EL (cell line): ENCODE measurements at regions not wholly inside any gene's neighbourhood (a gene's known extent, or its start where the extent isn't known, plus 50 kb on each side); places are given as distances from the start of the nearest gene placed in this dataset.
"Not testable (repeated sequence)": the region's sequence is repeated elsewhere in the genome, so short reads cannot be mapped to it uniquely, and the experiment has no call there.

Source experiments
- DNase-seq: peaks from one replicate; pipeline ENCODE4 v3.0.0-alpha.2; 2016

GRCh38 chr1:213418268-213419071 lies 367.4 kb downstream of the RPS6KC1 start:
- no peak for DNase-seq

GRCh38 chr1:213419401-213420030 lies 368.5 kb downstream of the RPS6KC1 start:
- DNase-seq = no peak

DNA sequence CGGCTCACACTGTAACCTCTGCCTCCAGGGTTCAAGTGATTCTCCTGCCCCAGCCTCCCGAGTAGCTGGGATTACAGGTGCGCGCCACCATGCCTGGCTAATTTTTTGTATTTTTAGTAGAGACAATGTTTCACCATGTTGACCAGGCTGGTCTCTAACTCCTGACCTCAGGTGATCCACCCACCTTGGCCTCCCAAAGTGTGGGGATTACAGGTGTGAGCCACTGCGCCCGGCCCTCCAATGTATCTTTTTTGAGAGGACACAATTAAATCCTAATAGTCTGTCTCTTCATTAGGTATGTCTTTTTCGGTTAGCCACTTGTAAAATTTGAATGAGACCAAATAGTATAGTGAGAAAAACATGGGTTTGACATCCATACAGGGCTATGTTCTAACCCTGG lies 370.1 kb downstream of the RPS6KC1 start:
- not testable (repeated sequence) for DNase-seq

DNA sequence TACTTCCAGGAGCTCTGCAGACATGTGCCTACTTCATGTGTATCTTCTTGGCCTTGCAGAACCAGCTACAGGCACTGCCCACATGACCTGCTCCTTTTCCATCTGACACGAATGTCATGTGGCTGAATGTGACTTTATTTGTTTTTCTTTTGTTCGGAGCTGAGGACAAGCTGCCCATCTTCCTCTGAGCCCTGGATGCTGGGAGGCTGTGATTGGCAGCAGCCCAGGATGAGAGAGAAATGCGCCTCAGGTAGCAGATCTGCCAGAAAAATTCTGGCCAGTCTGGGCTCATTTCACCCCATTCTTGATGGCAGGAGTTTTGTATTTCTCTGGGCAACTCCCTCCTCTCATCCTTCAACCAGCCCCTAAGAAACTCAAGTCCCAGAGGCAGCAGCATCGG lies 372.0 kb downstream of the RPS6KC1 start:
- DNase-seq = no peak

GRCh38 chr1:213423605-213424004 lies 372.6 kb downstream of the RPS6KC1 start:
- no peak for DNase-seq

DNA sequence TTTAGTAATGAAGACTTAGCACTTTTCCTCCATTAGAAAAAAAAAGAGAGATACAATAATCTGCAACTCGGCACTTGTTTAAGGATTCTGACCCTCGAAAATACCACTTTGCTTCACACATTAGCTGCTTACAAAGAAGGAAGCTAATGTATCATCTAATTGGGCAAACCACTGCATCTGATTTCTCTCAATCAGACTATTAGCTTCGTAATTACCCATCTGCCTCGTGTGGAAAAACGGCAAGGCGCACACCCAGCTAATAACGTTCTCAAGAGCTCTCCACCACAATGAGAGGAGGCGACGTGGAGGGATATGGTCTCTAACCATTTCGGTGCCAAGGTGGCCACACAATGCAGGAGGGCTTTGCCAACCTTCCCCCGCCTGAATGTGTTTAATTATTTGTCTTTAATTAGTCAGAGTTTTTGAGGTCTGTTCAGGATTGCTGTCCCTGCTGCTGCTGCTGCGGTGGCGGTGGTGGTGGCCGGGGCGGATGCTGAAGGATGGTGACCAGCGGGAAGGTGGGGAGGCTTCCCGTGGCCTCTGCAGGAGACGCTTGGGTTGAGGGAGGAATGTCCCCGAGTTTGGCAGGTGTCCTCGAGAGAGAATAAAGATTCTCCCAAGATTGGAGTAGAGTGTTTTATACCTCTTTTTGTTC lies 374.5 kb downstream of the RPS6KC1 start:
- no peak for DNase-seq

DNA sequence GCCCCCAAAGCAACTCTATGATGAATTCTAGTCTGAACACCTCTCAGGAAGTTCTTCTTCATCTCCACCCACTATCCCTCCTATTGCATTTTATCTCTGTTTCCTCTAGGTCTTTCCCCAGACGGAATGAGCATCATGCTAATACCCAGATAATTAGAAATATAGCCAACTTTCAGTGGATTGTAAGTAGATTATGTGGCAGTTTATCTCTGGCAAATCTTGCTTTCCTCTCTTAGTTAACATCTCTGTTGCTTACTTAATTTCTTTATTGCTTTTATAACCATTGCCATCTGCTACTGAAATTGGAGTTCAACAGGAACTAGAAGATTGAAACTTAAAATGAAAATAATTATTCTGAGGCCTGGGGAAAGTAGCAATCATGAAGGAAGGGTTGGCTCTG lies 378.6 kb downstream of the RPS6KC1 start:
- DNase-seq = no peak

DNA sequence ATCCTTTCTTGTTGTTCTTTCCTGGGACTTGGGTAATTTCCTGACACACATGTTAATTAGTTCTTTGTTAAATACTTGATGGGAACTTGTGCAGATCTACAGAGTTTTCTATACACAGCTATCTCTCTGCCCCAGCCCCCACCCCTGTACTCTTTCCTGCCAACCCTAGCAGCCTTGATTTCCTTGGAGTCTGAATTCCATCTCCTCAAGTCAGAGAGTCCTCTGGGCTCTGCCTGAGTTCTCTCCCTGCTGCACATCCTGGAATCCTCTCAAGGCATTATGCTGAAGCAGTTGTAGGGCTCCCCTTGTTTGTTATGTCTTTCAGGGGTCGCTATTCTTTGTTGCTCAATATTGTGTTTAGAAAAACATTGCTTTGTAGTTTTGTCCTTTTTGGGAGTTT lies 384.7 kb downstream of the RPS6KC1 start:
- no peak for DNase-seq

DNA sequence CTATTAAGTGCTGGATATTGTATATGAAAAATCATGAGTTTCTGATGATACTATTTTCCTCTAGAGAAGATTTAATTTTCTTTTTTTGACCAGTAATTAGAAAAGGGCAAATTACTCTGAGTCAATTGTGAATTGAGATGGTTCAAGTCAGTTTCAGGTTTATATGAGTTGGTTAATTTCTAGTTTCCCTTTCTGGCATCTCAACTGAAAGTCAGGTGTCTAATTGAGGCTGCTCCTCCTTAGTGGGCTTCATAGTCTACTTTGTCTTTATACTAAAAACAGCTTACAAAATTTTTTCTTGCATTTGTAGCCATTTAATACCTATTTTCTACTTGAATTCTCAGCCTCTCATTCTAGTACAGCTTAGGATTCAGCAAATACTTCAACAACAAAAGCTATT lies 387.3 kb downstream of the RPS6KC1 start:
- DNase-seq = no peak

DNA sequence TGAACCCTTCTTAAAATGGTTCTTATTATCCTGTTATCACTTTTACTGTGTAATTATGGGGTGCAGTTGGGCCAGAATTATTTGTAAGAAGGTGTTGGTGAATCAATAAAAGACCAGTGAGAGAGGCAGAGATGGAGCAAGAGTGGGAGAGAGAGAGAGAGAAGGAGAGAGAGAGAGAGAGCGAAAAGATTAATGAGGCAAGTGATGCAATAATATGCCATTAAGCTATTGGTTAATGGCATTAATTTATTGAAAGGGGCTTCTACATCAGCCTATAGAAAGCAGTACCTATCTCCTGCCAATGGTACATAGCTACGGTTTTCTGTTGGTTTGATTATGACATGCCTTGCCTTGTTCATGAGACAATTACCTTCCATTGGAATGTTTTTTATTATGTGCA lies 388.7 kb downstream of the RPS6KC1 start:
- DNase-seq = no peak

- DNase-seq = no peak
Measured at GRCh38 chr1:213440766-213441165, 389.7 kb downstream of the RPS6KC1 start.

GRCh38 chr1:213443415-213443814 lies 392.4 kb downstream of the RPS6KC1 start:
- no peak for DNase-seq

- no peak for DNase-seq
Measured at GRCh38 chr1:213444224-213444623, 393.2 kb downstream of the RPS6KC1 start.

DNA sequence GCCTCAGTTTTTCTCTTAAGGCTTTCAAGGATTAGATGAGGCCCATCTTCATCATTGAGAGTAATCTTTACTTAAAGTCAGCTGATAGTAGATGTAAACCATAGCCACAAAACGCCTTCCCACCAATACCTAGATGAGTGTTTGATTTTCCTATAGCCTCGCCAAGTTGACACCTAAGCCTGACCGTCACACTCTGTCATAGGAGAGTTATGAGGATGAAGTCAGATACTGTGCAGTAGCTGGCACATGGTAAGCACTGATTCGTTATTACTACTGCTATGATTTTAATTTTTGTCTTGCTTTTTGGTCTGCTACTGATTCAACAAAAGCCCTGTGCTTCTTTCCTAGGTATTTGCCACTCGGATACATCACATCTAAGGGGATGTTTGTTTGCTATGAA lies 395.5 kb downstream of the RPS6KC1 start:
- DNase-seq = no peak

DNA sequence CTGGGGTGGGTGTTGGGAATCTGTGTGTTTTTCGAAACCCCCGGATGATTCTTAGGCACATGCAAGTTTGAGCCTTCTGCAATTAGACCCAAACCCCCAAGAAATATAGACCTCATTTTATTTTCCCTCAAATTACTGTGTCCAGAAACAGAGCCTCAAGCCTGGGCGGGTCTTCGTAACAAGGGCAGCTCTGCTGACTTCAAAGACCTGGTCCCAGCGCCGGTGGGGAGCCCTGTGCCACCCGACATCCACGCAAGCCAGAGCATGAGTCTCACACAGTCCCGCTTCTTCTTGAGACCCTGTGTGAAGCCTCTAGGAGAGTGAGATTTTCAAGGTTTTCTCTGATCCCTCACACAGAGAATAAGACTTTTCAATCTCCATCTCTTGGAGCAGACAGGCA lies 397.3 kb downstream of the RPS6KC1 start:
- DNase-seq = no peak

- DNase-seq = no peak
Measured at GRCh38 chr1:213448776-213449175, 397.7 kb downstream of the RPS6KC1 start.

DNA sequence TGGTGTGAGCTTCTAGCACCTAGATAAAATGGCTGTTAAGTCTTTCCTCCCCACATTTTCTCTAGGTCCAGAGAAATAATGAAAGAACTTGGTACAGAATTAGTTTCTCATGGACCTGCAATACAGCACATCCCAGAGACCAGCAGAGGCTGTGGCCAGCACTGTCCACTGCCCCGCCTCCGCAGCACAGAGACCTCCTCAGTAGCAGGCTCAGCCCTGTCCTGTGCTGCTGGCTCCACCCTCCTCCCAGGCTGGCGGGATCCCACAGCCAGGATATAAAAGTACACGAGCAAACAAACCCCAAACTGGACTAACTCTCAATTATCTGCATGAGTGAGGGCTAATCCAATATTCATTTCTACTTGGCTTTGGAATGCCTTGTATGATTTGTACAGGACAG lies 401.5 kb downstream of the RPS6KC1 start:
- DNase-seq = no peak

DNA sequence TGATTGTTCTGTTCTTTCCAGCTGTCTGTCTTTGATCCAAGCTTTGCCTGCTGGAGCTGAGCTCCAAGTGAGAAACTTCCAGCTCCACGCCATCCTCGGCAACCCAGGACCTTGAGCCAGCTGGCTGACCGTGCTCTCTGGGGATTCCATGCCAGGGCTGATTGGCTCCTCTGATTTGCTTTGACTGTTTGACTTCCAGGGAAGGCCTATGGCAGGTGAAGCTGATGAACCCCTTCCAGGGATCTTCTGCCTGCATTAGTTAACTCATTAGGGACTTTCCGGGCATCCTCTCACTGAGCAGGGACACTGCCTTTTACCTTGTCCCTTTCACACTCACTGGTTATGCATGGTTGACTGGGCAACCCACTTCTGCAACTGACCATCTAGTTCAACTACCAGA lies 406.1 kb downstream of the RPS6KC1 start:
- DNase-seq = no peak

- DNase-seq = no peak
Measured at GRCh38 chr1:213457733-213458132, 406.7 kb downstream of the RPS6KC1 start.

GRCh38 chr1:213462374-213462773 lies 411.3 kb downstream of the RPS6KC1 start:
- not testable (repeated sequence) for DNase-seq

DNA sequence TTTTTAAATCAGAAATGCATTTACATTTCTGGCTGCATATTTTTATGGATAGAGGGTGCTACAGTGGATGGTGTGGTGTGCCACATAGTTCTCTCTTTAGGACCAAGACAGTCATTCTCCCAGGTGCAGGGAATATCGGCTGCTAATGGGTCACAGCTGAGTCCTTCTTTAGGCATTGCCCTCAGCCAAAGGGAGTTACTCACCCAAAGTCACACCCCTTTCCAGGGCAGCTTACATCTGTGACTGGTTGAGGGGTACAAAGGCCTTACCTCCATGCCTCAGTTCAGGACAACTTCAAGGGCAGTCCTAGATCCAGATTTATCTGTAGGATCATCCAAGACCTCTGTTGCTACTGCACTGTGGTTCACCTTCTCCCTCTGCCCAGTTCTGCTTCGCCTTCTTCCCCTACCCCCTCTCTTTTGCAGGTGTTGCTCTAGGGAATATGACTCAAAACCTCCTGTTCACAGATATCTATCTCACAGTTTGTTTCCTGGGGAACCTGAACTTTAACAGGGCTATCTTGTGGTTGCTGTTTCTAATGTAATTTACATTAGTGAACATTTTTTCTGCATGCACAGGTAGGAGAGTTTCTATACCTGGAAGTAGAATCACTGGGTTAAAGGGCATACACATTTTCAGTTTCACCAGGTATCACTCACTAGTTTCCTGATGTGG lies 413.9 kb downstream of the RPS6KC1 start:
- DNase-seq = no peak

DNA sequence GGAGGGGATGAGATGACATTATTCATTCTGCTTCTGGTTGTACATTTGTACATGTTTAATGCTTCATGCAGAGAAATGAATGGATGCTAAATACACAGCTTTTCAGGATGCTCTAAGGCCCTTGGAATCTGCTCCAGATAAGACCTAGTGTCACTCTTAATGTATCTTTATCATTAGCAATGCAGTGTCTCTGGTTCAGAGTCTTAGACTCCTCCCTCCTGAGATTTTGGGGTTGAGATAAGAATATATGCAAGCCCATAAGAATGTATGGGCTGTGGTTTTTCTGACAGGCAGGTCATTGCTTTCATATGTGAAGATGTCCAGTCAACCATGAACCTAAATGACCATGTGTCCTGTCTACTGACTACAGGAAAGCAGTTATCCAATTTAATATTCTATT lies 415.5 kb downstream of the RPS6KC1 start:
- no peak for DNase-seq

GRCh38 chr1:213474054-213474453 lies 423.0 kb downstream of the RPS6KC1 start:
- no peak for DNase-seq

DNA sequence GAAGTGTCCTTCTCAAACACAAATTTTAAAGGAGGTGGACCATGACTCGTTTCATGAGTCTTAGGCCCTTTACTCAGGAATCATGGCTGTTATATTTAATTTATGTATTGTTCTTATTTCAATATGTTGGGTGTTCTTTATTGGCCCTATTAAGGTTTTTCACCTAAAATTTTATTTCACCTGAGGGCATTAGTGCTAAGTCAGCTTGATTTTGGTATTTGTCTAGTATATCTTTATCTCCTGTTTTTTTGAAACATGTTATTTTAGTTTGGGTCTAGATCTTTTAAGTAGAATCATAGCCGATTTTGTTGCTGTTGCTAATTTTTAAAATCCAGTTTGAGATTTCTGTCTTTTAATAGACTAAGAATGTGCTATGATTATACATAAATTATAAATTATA lies 430.4 kb downstream of the RPS6KC1 start:
- no peak for DNase-seq
